Activated CD4-positive, alpha-beta T cell treated with anti-CD3 and anti-CD28 coated beads, Interleukin-2, amount 10 ng/mL, durations not matched to agents 24 days and 14 days (primary cell): ENCODE measurements at regions not wholly inside any gene's neighbourhood (a gene's known extent, or its start where the extent isn't known, plus 50 kb on each side); places are given as distances from the start of the nearest gene placed in this dataset.

Experiments
- DNase-seq: peaks from one replicate; pipeline ENCODE4 v3.0.0; 2022
- H3K27ac Mint-ChIP-seq: one replicate; pipeline ENCODE4 v1.8.0; 2022; ENCODE audit warnings: mild to moderate bottlenecking, mixed read lengths
- H3K27me3 Mint-ChIP-seq: one replicate; pipeline ENCODE4 v1.8.0; 2022; ENCODE audit warnings: mixed read lengths
- H3K36me3 Mint-ChIP-seq: one replicate; pipeline ENCODE4 v1.8.0; 2022; ENCODE audit warnings: low read depth, mild to moderate bottlenecking, mixed read lengths
- H3K4me1 Mint-ChIP-seq: one replicate; pipeline ENCODE4 v1.8.0; 2021; ENCODE audit warnings: mixed read lengths
- H3K4me3 Mint-ChIP-seq: one replicate; pipeline ENCODE4 v1.8.0; 2022; ENCODE audit warnings: mild to moderate bottlenecking, moderate library complexity, mixed read lengths
- H3K9me3 Mint-ChIP-seq: one replicate; pipeline ENCODE4 v1.8.0; 2021; ENCODE audit warnings: mixed read lengths
- intact Hi-C: fragments of 100-400 bp; cut with micrococcal nuclease; formaldehyde crosslinking; loops from one replicate; pipeline ENCODE4 v1.15.1; 2023

GRCh38 chr13:105201351-105201750 lies 1334.1 kb downstream of the EFNB2 start:
- H3K36me3 Mint-ChIP-seq = no peaks in the 10 kb centered on the region
- H3K4me1 Mint-ChIP-seq = no peaks in the 10 kb centered on the region
- no peaks in the 10 kb centered on the region for H3K9me3 Mint-ChIP-seq
- no peak overlapping the region for H3K4me3 Mint-ChIP-seq
- no peaks in the 10 kb centered on the region for H3K27me3 Mint-ChIP-seq
- H3K27ac Mint-ChIP-seq = no peak overlapping the region
- intact Hi-C loops = no loop called here
- DNase-seq = no peak

- H3K9me3 Mint-ChIP-seq = no peaks in the 10 kb centered on the region
- intact Hi-C loops = no loop called here
- no peaks in the 10 kb centered on the region for H3K36me3 Mint-ChIP-seq
- H3K27ac Mint-ChIP-seq = no peak overlapping the region
- no peak overlapping the region for H3K4me3 Mint-ChIP-seq
- no peaks in the 10 kb centered on the region for H3K27me3 Mint-ChIP-seq
- no peaks in the 10 kb centered on the region for H3K4me1 Mint-ChIP-seq
- no peak for DNase-seq
Measured at GRCh38 chr13:105200181-105200580, 1335.3 kb downstream of the EFNB2 start.

- Mint-ChIP-seq H3K9me3 (no peaks in the 10 kb centered on the region), H3K27me3 (no peaks in the 10 kb centered on the region), H3K4me1 (no peaks in the 10 kb centered on the region), H3K27ac (no peak overlapping the region), H3K36me3 (no peaks in the 10 kb centered on the region), H3K4me3 (no peak overlapping the region)
- DNase-seq = no peak
- intact Hi-C loops = no loop called here
Measured at GRCh38 chr13:105196052-105196451, 1339.4 kb downstream of the EFNB2 start.

- Mint-ChIP-seq H3K4me3 (no peak overlapping the region), H3K9me3 (no peaks in the 10 kb centered on the region), H3K4me1 (no peaks in the 10 kb centered on the region), H3K27me3 (no peaks in the 10 kb centered on the region), H3K36me3 (no peaks in the 10 kb centered on the region), H3K27ac (no peak overlapping the region)
- intact Hi-C loops = no loop called here
- no peak for DNase-seq
Measured at GRCh38 chr13:105193026-105193425, 1342.4 kb downstream of the EFNB2 start.

- Mint-ChIP-seq H3K27me3 (no peaks in the 10 kb centered on the region), H3K4me3 (no peak overlapping the region), H3K4me1 (no peaks in the 10 kb centered on the region), H3K27ac (no peak overlapping the region), H3K36me3 (no peaks in the 10 kb centered on the region), H3K9me3 (no peaks in the 10 kb centered on the region)
- no peak for DNase-seq
- intact Hi-C loops = no loop called here
Measured at GRCh38 chr13:105184201-105184600, 1351.3 kb downstream of the EFNB2 start.

- Mint-ChIP-seq H3K36me3 (no peaks in the 10 kb centered on the region), H3K27me3 (no peaks in the 10 kb centered on the region), H3K4me1 (peaks cover 4% of the 10 kb centered on the region), H3K27ac (no peak overlapping the region), H3K4me3 (no peak overlapping the region), H3K9me3 (no peaks in the 10 kb centered on the region)
- no peak for DNase-seq
- intact Hi-C loops = no loop called here
Measured at GRCh38 chr13:105177265-105177900, 1358.1 kb downstream of the EFNB2 start.

GRCh38 chr13:105170438-105170837 lies 1365.0 kb downstream of the EFNB2 start:
- H3K4me1 Mint-ChIP-seq = no peaks in the 10 kb centered on the region
- H3K27me3 Mint-ChIP-seq = no peaks in the 10 kb centered on the region
- H3K4me3 Mint-ChIP-seq = no peak overlapping the region
- no peaks in the 10 kb centered on the region for H3K9me3 Mint-ChIP-seq
- no peaks in the 10 kb centered on the region for H3K36me3 Mint-ChIP-seq
- H3K27ac Mint-ChIP-seq = no peak overlapping the region
- DNase-seq = no peak
- intact Hi-C loops = no loop called here

GRCh38 chr13:105168295-105168694 lies 1367.2 kb downstream of the EFNB2 start:
- DNase-seq = no peak
- H3K36me3 Mint-ChIP-seq = no peaks in the 10 kb centered on the region
- no peaks in the 10 kb centered on the region for H3K4me1 Mint-ChIP-seq
- intact Hi-C loops = no loop called here
- no peaks in the 10 kb centered on the region for H3K27me3 Mint-ChIP-seq
- H3K27ac Mint-ChIP-seq = no peak overlapping the region
- H3K9me3 Mint-ChIP-seq = no peaks in the 10 kb centered on the region
- no peak overlapping the region for H3K4me3 Mint-ChIP-seq

- H3K27me3 Mint-ChIP-seq = no peaks in the 10 kb centered on the region
Measured at GRCh38 chr13:105167385-105167784, 1368.1 kb downstream of the EFNB2 start.

GRCh38 chr13:105165449-105166125 lies 1369.9 kb downstream of the EFNB2 start:
- Mint-ChIP-seq H3K27me3 (no peaks in the 10 kb centered on the region), H3K9me3 (no peaks in the 10 kb centered on the region), H3K4me1 (no peaks in the 10 kb centered on the region), H3K4me3 (no peak overlapping the region), H3K36me3 (no peaks in the 10 kb centered on the region), H3K27ac (no peak overlapping the region)
- intact Hi-C loops = no loop called here
- DNase-seq = no peak

More at GRCh38 chr13:105167385-105167784, 1368.1 kb downstream of the EFNB2 start:
- no peaks in the 10 kb centered on the region for H3K9me3 Mint-ChIP-seq
- H3K36me3 Mint-ChIP-seq = no peaks in the 10 kb centered on the region
- DNase-seq = no peak
- intact Hi-C loops = no loop called here
- no peak overlapping the region for H3K27ac Mint-ChIP-seq
- no peak overlapping the region for H3K4me3 Mint-ChIP-seq
- H3K4me1 Mint-ChIP-seq = no peaks in the 10 kb centered on the region

GRCh38 chr13:105159841-105160240 lies 1375.6 kb downstream of the EFNB2 start:
- H3K27me3 Mint-ChIP-seq = peaks cover 3% of the 10 kb centered on the region
- no peak overlapping the region for H3K27ac Mint-ChIP-seq
- intact Hi-C loops = no loop called here
- no peaks in the 10 kb centered on the region for H3K4me1 Mint-ChIP-seq
- no peaks in the 10 kb centered on the region for H3K36me3 Mint-ChIP-seq
- H3K9me3 Mint-ChIP-seq = no peaks in the 10 kb centered on the region
- no peak overlapping the region for H3K4me3 Mint-ChIP-seq
- no peak for DNase-seq

- Mint-ChIP-seq H3K27ac (no peak overlapping the region), H3K4me3 (no peak overlapping the region)
Measured at GRCh38 chr13:105153611-105154010, 1381.9 kb downstream of the EFNB2 start.

GRCh38 chr13:105151639-105152038 lies 1383.8 kb downstream of the EFNB2 start:
- no peaks in the 10 kb centered on the region for H3K36me3 Mint-ChIP-seq
- intact Hi-C loops = no loop called here
- no peaks in the 10 kb centered on the region for H3K4me1 Mint-ChIP-seq
- DNase-seq = no peak
- no peak overlapping the region for H3K27ac Mint-ChIP-seq
- H3K4me3 Mint-ChIP-seq = no peak overlapping the region
- H3K9me3 Mint-ChIP-seq = no peaks in the 10 kb centered on the region
- H3K27me3 Mint-ChIP-seq = peaks cover 3% of the 10 kb centered on the region

More at GRCh38 chr13:105153611-105154010, 1381.9 kb downstream of the EFNB2 start:
- no peaks in the 10 kb centered on the region for H3K36me3 Mint-ChIP-seq
- DNase-seq = no peak
- H3K4me1 Mint-ChIP-seq = no peaks in the 10 kb centered on the region
- H3K27me3 Mint-ChIP-seq = peaks cover 3% of the 10 kb centered on the region
- intact Hi-C loops = no loop called here
- H3K9me3 Mint-ChIP-seq = no peaks in the 10 kb centered on the region

GRCh38 chr13:105147461-105147860 lies 1388.0 kb downstream of the EFNB2 start:
- Mint-ChIP-seq H3K27me3 (no peaks in the 10 kb centered on the region), H3K9me3 (no peaks in the 10 kb centered on the region), H3K4me3 (no peak overlapping the region), H3K36me3 (no peaks in the 10 kb centered on the region), H3K4me1 (no peaks in the 10 kb centered on the region), H3K27ac (no peak overlapping the region)
- no peak for DNase-seq
- intact Hi-C loops = no loop called here

- Mint-ChIP-seq H3K27me3 (no peaks in the 10 kb centered on the region), H3K4me3 (no peak overlapping the region), H3K36me3 (no peaks in the 10 kb centered on the region), H3K9me3 (no peaks in the 10 kb centered on the region), H3K27ac (no peak overlapping the region), H3K4me1 (peaks cover 6% of the 10 kb centered on the region)
- DNase-seq = no peak
- intact Hi-C loops = no loop called here
Measured at GRCh38 chr13:105144936-105145335, 1390.5 kb downstream of the EFNB2 start.
